BJ (cell line): ENCODE measurements at regions not wholly inside any gene's neighbourhood (a gene's known extent, or its start where the extent isn't known, plus 50 kb on each side); places are given as distances from the start of the nearest gene placed in this dataset.
A peak's percentile ranks its signal among the peaks of the same experiment; 100 is the strongest.

Experiments used
- CTCF ChIA-PET: fragments of 350-600 bp; formaldehyde crosslinking; extraction: SDS; loops from one replicate; lab custom pipeline; 2021; ENCODE audit warnings: antibody characterized with exemption, inconsistent platforms; lab: Yijun Ruan, JAX
- POLR2A ChIA-PET: fragments of 300-600 bp; sonication (Branson Sonifier 250); formaldehyde crosslinking; extraction: SDS; loops from one replicate; lab custom pipeline; 2021; ENCODE audit warnings: antibody characterized with exemption; lab: Charles Lee
- DNase-seq: peaks from one replicate; pipeline ENCODE4 v3.0.0-alpha.2; 2011; ENCODE audit warnings: low read depth
- H3K27me3 ChIP-seq: 2 replicates; pipeline ENCODE4 v1.6.0; 2011; ENCODE audit warnings: low read length; ENCODE audit not compliant: control insufficient read depth, insufficient read depth
- H3K36me3 ChIP-seq: 2 replicates; pipeline ENCODE4 v1.5.1; 2011; ENCODE audit warnings: low read length; ENCODE audit not compliant: control insufficient read depth, insufficient read depth
- H3K4me3 ChIP-seq: 2 replicates; pipeline ENCODE4 v1.5.1; 2011; ENCODE audit warnings: low read depth, mild to moderate bottlenecking, control low read depth, low read length
- CTCF ChIP-seq: IDR thresholded peaks from 2 replicates; pipeline ENCODE4 v1.5.1; 2011; ENCODE audit warnings: low read depth, mild to moderate bottlenecking, control low read depth, inconsistent platforms, low read length, moderate library complexity; ENCODE audit not compliant: insufficient read depth

GRCh38 chr20:4635781-4636180, 50.5 kb upstream of the PRNP start:
- Histone ChIP-seq H3K36me3 (no peaks in the 10 kb centered on the region), H3K27me3 (no peaks in the 10 kb centered on the region), H3K4me3 (no peak overlapping the region)
- no peak for TF ChIP-seq CTCF
- no peak for DNase-seq
- ChIA-PET POLR2A (no interaction called here), CTCF (no interaction called here)

- Histone ChIP-seq H3K4me3 (no peak overlapping the region), H3K36me3 (no peaks in the 10 kb centered on the region), H3K27me3 (no peaks in the 10 kb centered on the region)
- no peak for TF ChIP-seq CTCF
- CTCF ChIA-PET: no interaction called here
- POLR2A ChIA-PET: no interaction called here
- no peak for DNase-seq
These were observed 50.9 kb upstream of the PRNP start for GRCh38 chr20:4635342-4635741.

- Histone ChIP-seq H3K27me3 (no peaks in the 10 kb centered on the region), H3K4me3 (no peak overlapping the region), H3K36me3 (no peaks in the 10 kb centered on the region)
- no peak for TF ChIP-seq CTCF
- DNase-seq: peak; percentile 46
- ChIA-PET POLR2A (no interaction called here), CTCF (interaction anchor here (1.5 to 1.8 kb wide), 2 partner anchors 20 to 25 kb away, joined by 5 to 6 read pairs; no protein-coding TSS in a partner anchor)
These were observed 52.5 kb upstream of the PRNP start for GRCh38 chr20:4633780-4634179.

GRCh38 chr20:4633379-4633778, 52.9 kb upstream of the PRNP start:
- Histone ChIP-seq H3K27me3 (no peaks in the 10 kb centered on the region), H3K36me3 (no peaks in the 10 kb centered on the region), H3K4me3 (no peak overlapping the region)
- no peak for TF ChIP-seq CTCF
- no peak for DNase-seq
- ChIA-PET CTCF (interaction anchor here (1.5 to 1.8 kb wide), 2 partner anchors 20 to 25 kb away, joined by 5 to 6 read pairs; no protein-coding TSS in a partner anchor), POLR2A (no interaction called here)

GRCh38 chr20:4632876-4633275, 53.4 kb upstream of the PRNP start:
- POLR2A ChIA-PET: no interaction called here
- no peaks in the 10 kb centered on the region for H3K27me3 ChIP-seq
- H3K4me3 ChIP-seq: no peak overlapping the region
- TF ChIP-seq CTCF: no peak
- H3K36me3 ChIP-seq: no peaks in the 10 kb centered on the region
- DNase-seq: no peak
- CTCF ChIA-PET: interaction anchor here (1.5 to 1.8 kb wide), 2 partner anchors 19 to 24 kb away, joined by 5 to 6 read pairs; no protein-coding TSS in a partner anchor
